Lower leg skin (tissue), 4 donors: ENCODE measurements at regions not wholly inside any gene's neighbourhood (a gene's known extent, or its start where the extent isn't known, plus 50 kb on each side); places are given as distances from the start of the nearest gene placed in this dataset.

ENCODE experiments used
- DNase-seq, 2 donors: peaks; one replicate each; pipeline ENCODE4 v3.0.0-alpha.2; 2019; ENCODE audit warnings: low spot score in 2 of 2
- H3K4me3 ChIP-seq: fragments of 200-600 bp; sonication (generic); 2 replicates; pipeline ENCODE4 v1.5.1; 2017; ENCODE audit warnings: mild to moderate bottlenecking, low read depth; ENCODE audit not compliant: poor library complexity, severe bottlenecking
- POLR2A ChIP-seq, 2 donors: fragments of 450-650 bp; IDR thresholded peaks; one replicate each; pipeline ENCODE4 v1.6.1; 2016 to 2017; ENCODE audit warnings: antibody characterized with exemption in 2 of 2, mild to moderate bottlenecking in 1 of 2, moderate library complexity in 1 of 2
- WGBS, 2 donors: methylation state at CpG; one replicate each; pipeline ENCODE4 v1.1.5; 2018; 5-methylcytosine and 5-hydroxymethylcytosine counted together
- intact Hi-C: fragments of 100-400 bp; cut with DNase I; formaldehyde crosslinking; loops from one replicate; pipeline ENCODE4 v1.15.0; 2023; ENCODE audit warnings: low total_unique reads
- TF ChIP-seq, protein P1 (sequence below), 3 donors: fragments of 450-650 bp; IDR thresholded peaks; one replicate each; pipeline ENCODE4 v1.5.1; 2016; ENCODE audit warnings: antibody characterized with exemption in 3 of 3, mild to moderate bottlenecking in 3 of 3, moderate library complexity in 2 of 3

DNA sequence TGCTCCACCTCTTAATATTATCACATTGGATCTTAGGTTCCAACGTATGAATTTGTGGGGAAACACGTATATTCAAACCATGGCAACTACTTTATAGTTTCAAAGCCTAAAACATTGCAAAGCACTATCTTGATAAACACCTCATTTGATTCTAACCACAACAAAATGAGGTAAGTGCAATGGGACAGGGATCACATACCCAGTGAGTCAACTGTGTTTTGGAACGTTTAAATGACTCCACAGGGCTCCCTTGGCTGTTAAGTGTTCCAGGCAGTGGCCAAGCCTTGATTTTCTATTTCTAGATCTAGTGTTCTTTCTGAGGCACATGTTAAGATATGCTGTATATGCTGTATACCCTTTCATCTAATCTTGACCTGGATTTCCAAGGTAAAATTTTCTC is 54.5 kb upstream of the C1QTNF7 start:
- intact Hi-C loops = no loop called here
- no peak for DNase-seq
- no peak overlapping the region for H3K4me3 ChIP-seq
- no peak for TF ChIP-seq POLR2A (IDR thresholded peaks at IDR 0.05)
- TF ChIP-seq, protein P1, sequence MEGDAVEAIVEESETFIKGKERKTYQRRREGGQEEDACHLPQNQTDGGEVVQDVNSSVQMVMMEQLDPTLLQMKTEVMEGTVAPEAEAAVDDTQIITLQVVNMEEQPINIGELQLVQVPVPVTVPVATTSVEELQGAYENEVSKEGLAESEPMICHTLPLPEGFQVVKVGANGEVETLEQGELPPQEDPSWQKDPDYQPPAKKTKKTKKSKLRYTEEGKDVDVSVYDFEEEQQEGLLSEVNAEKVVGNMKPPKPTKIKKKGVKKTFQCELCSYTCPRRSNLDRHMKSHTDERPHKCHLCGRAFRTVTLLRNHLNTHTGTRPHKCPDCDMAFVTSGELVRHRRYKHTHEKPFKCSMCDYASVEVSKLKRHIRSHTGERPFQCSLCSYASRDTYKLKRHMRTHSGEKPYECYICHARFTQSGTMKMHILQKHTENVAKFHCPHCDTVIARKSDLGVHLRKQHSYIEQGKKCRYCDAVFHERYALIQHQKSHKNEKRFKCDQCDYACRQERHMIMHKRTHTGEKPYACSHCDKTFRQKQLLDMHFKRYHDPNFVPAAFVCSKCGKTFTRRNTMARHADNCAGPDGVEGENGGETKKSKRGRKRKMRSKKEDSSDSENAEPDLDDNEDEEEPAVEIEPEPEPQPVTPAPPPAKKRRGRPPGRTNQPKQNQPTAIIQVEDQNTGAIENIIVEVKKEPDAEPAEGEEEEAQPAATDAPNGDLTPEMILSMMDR (IDR thresholded peaks at IDR 0.05) = no peak
- WGBS, 2 donors = 77 to 83% methylated on average over 3 of the region's 3 CpGs

DNA sequence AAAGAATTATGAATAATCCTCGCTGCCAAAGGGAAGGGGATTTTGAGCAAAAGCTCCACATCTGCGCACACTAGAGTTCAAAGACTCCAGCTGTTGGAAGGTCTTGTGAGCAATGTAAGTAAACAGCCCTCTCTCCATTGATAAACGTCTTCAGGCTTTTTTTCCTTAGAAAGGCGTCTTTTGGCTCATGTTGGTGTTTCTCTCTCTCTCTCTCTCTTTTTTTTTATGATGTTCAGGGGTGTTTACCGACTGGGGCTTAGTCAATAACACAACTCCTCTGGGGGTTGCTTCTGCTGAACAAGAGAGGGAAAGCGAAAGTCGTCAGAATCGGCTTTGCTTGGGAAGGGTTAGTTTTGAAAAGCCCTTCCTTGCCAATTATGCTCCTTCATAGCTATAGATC is 53.2 kb upstream of the C1QTNF7 start:
- H3K4me3 ChIP-seq = no peak overlapping the region
- 53 to 59% methylated on average over 8 of the region's 8 CpGs for WGBS, 2 donors
- DNase-seq = no peak
- intact Hi-C loops = no loop called here
- TF ChIP-seq POLR2A (IDR thresholded peaks at IDR 0.05) = no peak
- TF ChIP-seq, protein P1 (IDR thresholded peaks at IDR 0.05) = no peak

DNA sequence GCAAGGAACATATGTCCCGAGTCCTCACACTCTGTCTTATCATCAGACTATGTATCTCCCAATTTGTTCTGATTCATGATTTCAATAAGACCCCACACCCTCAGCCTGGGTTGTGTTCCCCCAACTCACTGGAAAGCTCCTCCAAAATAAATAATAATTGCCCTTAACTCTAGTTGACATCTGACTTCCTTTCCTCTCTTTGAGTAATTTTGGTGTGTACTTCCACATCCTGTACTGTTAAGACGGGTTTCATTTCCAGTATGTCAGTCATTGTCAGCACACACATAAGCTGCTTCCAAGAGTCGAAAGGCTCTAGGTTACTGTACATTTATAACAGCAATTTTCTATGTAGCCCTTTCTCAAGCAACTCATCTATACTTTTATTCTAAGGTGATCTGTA is 52.2 kb upstream of the C1QTNF7 start:
- TF ChIP-seq, protein P1 (IDR thresholded peaks at IDR 0.05) = no peak
- intact Hi-C loops = no loop called here
- 57 to 73% methylated on average over 3 of the region's 3 CpGs for WGBS, 2 donors
- H3K4me3 ChIP-seq = no peak overlapping the region
- no peak for DNase-seq

DNA sequence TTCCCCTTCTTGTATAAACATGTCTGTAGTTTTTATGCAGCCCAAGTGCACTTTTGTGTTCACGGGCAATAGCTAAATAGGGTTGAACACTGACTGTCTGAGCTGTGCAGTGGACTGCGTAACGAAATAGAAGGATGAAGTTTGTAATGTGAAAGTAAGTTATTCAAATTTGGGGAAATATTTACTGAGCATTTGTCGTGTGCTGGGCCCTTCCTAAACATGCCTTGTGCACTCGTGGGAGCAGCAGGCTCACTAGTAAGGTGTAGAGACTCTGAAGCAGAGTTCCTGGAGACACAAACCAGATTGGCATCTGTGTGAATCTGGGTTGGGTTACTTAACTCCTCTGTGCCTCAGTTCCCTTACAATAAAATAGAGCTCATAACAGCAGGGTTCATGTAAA is 51.7 kb upstream of the C1QTNF7 start:
- 78 to 80% methylated on average over 5 of the region's 5 CpGs for WGBS, 2 donors
- intact Hi-C loops = no loop called here
- TF ChIP-seq, protein P1 (IDR thresholded peaks at IDR 0.05) = no peak
- TF ChIP-seq POLR2A (IDR thresholded peaks at IDR 0.05) = no peak
- no peak for DNase-seq
- H3K4me3 ChIP-seq = no peak overlapping the region

DNA sequence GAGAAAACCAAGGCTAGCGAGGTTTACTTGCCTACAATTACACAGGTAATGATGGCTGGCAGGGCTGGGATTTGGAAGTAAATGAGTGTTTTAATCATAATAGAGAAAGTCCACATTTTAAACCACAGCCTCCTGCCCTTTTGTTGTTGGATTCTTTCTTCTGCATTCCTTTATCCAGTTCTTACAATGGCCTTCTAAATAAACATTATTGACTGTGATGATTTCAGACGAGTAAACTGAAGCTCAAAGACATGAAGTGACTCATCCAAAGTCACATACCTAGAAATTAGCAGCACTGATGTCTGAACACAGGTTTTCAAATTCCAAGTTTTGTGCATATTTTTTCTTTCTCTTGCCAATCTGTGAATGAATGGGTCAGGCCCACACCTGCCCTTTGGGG is 51.2 kb upstream of the C1QTNF7 start:
- TF ChIP-seq, protein P1 (IDR thresholded peaks at IDR 0.05) = no peak
- TF ChIP-seq POLR2A (IDR thresholded peaks at IDR 0.05) = no peak
- H3K4me3 ChIP-seq = no peak overlapping the region
- intact Hi-C loops = no loop called here
- no peak for DNase-seq
- 60 to 61% methylated on average over 2 of the region's 2 CpGs for WGBS, 2 donors
